NCI-H146 (cell line): ENCODE measurements at regions not wholly inside any gene's neighbourhood (a gene's known extent, or its start where the extent isn't known, plus 50 kb on each side); places are given as distances from the start of the nearest gene placed in this dataset.
"Not testable (repeated sequence)": the region's sequence is repeated elsewhere in the genome, so short reads cannot be mapped to it uniquely, and the experiment has no call there.

Experiments used
- DNase-seq: peaks from one replicate; lab custom pipeline; 2025; lab: John Stamatoyannopoulos, UW

GRCh38 chr10:27388761-27389399 lies 115.2 kb upstream of the RAB18 start:
- DNase-seq = no peak

DNA sequence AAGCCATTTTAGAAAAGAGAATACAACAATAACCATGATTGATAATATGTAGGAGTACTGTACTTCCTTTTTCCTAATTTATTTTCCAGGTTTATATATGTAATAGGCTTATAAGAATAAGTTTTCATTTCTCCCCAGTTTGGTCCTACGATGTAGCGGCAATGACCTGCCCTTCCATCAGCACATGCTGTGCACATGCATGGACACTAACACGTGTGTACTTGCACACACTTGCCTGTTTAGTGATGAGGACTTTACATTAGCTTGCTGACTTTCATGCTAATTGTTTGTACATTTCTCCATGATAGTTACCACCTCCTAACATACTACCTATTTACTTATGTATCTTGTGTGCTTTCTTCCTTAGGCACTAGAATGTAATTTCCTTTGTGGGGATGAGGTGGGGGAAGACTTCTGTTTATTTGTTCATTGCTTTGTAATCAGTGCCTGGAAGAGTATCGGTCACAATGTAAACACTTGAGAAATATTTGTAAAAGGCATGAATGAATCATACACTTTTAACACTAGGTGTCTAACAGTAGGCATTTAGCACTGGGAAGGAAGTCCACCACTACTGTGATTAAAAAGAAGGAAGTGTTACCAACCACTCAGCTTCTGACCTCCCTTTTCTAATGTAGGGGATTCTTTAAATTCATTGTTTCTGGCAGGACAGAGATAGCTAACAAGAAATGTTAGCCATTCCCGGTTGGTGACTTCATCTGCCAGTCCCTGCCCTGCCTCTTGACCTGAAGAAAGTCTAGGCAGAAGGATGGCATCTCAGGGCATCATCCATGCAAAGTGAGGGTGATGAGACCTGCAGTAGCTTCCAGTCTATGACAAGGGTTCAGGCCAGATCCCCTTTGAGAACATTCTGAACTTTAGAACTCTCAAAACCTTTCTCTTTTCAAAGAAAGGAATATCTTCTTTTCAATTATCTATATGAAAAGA lies 120.2 kb upstream of the RAB18 start:
- DNase-seq = no peak

- no peak for DNase-seq
Measured at GRCh38 chr10:27382176-27382575, 121.9 kb upstream of the RAB18 start.

GRCh38 chr10:27380929-27381358 lies 123.2 kb upstream of the RAB18 start:
- DNase-seq = no peak

DNA sequence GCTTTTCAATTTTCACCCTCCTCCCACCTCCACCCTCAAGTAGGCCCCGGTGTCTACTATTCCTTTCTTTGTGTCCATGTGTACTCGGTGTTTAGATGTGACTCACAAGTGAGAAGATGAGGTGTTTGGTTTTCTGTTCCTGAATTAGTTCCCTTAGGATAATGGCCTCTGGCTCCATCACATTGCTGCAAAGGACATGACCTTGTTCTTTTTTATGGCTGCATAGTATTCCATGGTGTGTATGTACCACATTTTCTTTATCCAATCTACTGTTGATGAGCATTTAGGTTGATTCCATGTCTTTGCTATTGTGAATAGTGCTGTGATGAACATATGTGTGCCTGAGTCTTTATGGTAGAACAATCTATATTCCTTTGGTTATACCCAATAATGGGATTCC lies 125.1 kb upstream of the RAB18 start:
- DNase-seq = not testable (repeated sequence)

DNA sequence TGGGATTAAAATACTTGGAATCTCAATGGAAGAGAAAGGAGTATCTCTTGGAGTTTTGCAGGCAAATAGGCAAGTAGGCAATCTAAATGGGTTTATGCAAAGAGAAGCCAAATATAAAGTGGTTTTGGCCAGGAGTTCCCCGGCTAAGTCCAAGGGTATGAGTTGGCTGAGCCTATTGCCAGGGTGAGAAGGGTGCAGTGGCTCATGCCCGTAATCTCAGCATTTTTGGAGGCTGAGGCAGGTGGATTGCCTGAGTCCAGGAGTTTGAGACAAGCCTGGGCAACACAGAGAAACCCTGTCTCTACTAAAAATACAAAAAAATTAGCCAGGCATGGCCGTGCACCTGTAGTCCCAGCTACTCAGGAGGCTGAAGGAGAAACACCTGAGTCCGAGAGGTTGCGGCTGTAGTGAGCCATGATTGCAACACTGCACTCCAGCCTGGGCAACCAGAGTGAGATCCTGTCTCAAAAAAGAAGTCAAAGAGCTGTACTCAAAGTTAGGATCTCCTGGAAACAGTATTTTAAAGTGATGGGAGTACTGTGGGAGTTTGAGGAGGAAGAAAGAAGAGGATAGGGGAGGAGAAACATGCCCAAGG lies 130.4 kb upstream of the RAB18 start:
- DNase-seq = no peak

GRCh38 chr10:27372095-27372494 lies 131.5 kb upstream of the ACBD5 start:
- DNase-seq = no peak

DNA sequence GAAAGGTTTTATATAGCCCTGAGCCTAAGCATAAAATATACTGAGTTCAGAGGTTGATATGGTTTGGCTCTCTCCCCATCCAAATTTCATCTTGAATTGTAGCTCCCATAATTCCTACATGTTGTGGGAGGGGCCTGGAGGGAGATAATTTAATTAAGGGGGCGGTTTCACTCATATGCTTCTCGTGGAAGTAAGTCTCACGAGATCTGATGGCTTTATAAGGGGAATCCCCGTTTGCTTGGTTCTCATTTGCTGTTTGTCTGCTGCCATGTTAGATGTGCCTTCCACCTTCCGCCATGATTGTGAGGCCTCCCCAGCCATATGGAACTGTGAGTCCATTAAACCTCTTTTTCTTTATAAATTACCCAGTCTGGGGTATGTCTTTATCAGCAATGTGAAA lies 130.8 kb upstream of the ACBD5 start:
- DNase-seq = not testable (repeated sequence)

- no peak for DNase-seq
Measured at GRCh38 chr10:27369880-27370279, 129.3 kb upstream of the ACBD5 start.

- no peak for DNase-seq
Measured at GRCh38 chr10:27368706-27369105, 128.1 kb upstream of the ACBD5 start.

- DNase-seq = no peak
Measured at GRCh38 chr10:27366769-27367168, 126.2 kb upstream of the ACBD5 start.

- DNase-seq = no peak
Measured at GRCh38 chr10:27364028-27364427, 123.4 kb upstream of the ACBD5 start.

DNA sequence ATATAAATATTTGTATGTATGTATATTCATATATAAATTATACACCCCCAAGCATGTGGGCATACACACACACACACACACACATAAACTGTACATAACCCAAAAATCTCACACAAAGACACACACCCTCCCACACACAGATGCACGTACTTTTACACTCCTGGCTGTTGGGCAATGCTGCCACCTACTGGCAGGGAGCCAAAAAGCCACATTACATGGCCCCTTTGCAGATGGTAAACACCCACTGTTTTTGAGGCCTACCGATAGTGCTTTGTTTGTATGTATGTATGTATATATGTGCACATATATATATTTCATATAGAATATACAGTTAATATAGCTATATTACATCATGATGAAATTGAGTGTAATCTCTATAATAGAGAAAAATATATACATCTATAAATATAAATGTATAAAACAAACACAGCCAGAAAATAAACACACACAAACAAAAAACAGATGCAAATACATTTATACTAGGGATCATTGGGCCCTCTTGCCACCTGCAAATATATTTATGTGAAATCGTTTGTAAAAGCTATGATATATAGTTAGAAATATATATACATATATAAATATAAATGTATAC lies 120.1 kb upstream of the ACBD5 start:
- peak; percentile 52 for DNase-seq

- no peak for DNase-seq
Measured at GRCh38 chr10:27359792-27360355, 119.3 kb upstream of the ACBD5 start.

- DNase-seq = no peak
Measured at GRCh38 chr10:27356738-27357137, 116.1 kb upstream of the ACBD5 start.

- DNase-seq = no peak
Measured at GRCh38 chr10:27355918-27356573, 115.4 kb upstream of the ACBD5 start.

DNA sequence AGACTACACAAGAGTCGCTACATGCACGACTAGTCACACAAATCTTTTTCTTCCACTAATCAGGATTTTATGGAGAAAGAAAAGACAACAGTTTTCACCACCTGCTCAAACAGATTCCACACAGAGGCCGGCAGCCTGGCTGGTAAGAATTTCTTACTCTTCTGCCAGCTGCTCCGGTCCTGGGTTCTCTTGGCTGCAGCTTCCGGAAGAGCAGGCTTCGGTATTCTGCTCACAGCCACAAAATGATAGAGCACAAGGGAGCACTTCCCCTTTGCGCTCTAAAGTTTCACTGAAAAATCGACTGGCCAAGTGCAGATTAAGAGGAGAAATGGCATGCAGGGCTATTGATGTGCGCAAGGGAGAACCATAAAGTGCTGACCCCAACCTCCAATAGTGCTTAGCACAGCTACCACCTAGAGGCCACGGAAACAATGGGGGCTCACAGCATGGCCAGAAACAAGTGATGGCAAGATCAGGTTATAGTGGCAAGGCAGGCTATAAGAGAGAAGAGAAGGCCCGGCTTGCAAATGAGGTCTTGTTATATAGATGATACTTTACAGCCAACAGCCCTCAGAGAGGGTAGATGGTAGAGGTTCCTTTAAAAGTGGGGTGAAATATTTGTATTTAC lies 114.2 kb upstream of the ACBD5 start:
- not testable (repeated sequence) for DNase-seq

GRCh38 chr10:27354100-27354499 lies 113.5 kb upstream of the ACBD5 start:
- not testable (repeated sequence) for DNase-seq

DNA sequence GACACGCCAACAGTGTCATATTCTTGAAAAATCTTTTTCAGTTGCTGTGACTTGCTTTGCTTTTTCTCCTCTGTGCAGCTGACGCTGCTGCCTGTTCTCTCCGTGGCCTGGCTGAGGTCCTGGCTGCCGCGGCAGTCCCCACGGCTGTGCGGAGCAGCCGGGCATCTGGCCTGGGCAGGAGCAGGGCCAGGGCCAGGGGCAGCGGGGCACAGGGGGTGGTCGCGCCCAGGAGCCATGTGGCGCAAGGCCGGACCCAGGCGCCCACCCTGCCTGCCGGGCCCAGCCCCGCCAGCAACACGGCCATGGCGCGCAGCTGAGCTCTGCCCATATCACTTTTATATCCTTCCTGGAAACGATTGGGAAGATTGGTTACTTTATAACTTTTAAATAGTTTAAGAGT lies 109.4 kb upstream of the ACBD5 start:
- no peak for DNase-seq

- not testable (repeated sequence) for DNase-seq
Measured at GRCh38 chr10:27347827-27348207, 107.2 kb upstream of the ACBD5 start.

DNA sequence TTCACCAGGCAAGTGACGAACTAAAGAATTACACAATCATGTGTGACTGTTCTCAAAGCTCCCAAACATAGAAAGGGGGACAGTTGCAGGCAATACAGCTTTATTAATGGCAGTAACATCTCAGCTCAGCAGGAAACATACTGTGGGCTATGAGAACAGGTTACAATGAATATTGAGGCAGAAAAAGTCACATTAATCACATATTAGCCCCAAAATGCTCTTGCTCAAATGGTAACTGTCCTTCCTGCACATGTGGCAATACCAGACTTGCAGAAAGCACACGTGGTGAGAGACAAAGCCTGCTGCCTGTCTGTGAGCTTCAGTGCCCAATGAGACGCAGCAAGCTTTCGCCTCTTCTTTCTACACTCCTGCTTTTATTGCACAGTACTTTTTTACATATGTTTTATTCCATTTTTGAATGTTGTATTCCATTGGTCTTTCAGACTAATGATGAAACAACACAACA lies 104.9 kb upstream of the ACBD5 start:
- no peak for DNase-seq
